HG03108 (cell line): ENCODE measurements at regions not wholly inside any gene's neighbourhood (a gene's known extent, or its start where the extent isn't known, plus 50 kb on each side); places are given as distances from the start of the nearest gene placed in this dataset.

Experiments used
- ATAC-seq: cut with Tn5 transposase; IDR thresholded peaks from one replicate; pipeline ENCODE4 v1.9.1; 2021; ENCODE audit warnings: moderate library complexity; ENCODE audit not compliant: unreplicated experiment

GRCh38 chr6:149211046-149211571 is 106.4 kb upstream of the TAB2 start:
- peak; percentile 53 for ATAC-seq

- ATAC-seq = no peak
Observed at GRCh38 chr6:149212206-149212605, 105.3 kb upstream of the TAB2 start.

GRCh38 chr6:149212892-149213801 is 104.4 kb upstream of the TAB2 start:
- ATAC-seq = no peak

GRCh38 chr6:149213829-149214228 is 103.7 kb upstream of the TAB2 start:
- no peak for ATAC-seq

DNA sequence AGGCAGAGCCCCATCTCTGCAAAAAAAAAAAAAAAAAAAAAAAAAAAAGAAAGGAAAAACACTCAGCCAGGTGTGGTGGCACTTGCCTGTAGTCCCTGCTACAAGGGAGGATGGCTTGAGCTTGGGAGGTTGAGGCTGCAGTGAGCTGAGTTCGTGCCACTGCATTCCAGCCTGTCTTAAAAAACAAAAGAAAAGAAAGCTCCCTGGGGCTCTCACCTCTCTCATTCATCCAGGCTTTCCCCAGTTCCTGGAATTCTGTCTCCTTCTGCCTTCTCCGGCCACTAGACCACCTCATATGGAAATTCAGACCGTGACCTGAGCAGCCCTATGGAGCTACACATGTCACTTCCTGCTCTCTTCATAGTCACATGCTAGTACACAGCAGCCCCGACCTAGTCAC is 101.1 kb upstream of the TAB2 start:
- no peak for ATAC-seq

GRCh38 chr6:149217466-149217888 is 100.0 kb upstream of the TAB2 start:
- ATAC-seq = peak; percentile 73

DNA sequence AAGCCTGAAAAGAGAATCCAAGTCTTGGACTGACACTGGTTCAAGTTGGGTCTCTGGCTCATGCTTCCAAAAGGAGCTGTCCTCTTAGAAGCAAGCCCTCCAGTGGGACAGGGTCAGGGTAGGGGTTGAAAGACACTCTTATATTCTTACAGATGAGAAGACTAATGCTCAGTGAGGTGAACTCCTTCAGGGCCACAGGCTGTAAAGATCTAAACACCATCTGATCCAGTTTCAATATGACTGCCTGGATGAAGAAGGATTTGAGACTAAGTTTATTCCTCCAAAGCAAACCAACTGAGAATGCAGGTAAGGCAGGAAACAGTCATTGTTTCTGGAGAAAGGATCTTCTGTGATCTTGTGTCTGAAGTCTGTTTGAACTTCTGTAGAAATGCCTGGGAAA is 99.0 kb upstream of the TAB2 start:
- no peak for ATAC-seq

GRCh38 chr6:149218915-149219314 is 98.6 kb upstream of the TAB2 start:
- no peak for ATAC-seq

- ATAC-seq = no peak
Observed at GRCh38 chr6:149220882-149221773, 96.4 kb upstream of the TAB2 start.

DNA sequence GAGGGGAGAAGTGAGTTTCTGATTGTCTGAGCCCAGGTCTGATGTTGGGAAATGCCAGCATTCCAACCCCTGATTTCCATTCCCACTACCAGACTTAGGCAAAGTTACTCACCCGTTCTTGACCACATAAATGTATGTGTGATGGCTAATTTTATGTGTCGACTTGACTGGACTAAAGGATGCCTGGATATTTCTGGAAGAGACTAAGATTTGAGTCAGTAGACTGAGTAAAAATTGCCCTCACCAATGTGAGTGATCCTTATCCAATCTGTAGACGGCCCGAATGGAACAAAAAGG is 95.8 kb upstream of the TAB2 start:
- ATAC-seq = no peak

DNA sequence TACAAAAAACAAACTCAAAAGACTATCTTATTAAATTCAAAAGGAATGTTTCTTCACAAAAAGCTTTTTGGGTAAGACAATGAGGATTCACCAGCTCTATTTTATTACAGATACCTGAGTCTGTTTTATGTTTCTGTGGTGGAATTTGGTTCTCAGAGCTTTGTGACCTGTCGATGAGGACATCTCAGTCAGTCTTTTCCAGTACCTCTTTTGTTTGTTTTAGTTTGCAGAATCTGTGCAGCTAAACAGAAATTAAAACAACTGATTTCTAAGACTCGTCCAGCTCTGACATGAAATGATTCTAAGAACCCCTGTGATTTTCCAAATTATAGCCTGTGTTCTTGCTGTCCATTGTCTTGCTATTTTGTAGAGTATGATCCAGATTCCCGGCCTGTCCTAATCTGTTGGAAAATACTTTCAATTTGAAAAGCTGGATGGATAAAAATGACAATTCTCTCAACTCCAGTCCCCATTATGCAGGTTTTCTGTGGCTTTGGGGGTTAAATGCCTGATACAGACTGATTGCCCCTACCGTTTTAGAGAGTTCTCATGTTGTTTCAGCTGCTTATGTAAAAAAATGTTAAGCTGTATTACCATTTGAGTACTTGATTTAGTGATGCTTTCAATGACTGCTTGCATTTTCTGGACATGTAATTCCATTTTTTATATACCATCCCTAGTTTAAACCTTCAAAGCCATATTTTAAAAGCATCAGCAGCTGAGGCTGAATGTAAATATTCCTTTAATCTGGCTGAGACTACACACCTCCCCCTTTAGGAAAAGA is 94.2 kb upstream of the TAB2 start:
- no peak for ATAC-seq

DNA sequence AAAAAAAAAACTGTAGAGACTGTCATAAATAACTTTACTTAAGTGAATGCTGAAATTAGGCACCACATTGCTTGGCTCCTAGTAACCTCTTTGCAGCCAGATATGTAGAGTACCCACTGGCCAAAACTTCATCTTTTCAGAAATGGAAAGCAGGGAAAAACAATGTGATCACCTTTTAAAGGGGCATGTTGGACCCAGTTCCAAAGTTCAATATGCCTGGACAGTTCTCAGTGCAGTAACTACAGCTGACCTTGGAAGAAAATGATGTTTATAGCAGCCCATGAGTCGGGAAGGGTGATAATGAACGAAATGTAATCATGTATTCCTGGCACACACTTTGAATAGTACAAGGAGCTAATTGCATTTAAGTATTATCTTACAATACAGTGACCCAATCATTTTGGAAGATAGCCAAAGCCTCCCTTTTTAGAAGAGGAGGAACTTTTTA is 93.6 kb upstream of the TAB2 start:
- no peak for ATAC-seq

- ATAC-seq = no peak
Observed at GRCh38 chr6:149224399-149224798, 93.1 kb upstream of the TAB2 start.

GRCh38 chr6:149225370-149225769 is 92.1 kb upstream of the TAB2 start:
- ATAC-seq = no peak

DNA sequence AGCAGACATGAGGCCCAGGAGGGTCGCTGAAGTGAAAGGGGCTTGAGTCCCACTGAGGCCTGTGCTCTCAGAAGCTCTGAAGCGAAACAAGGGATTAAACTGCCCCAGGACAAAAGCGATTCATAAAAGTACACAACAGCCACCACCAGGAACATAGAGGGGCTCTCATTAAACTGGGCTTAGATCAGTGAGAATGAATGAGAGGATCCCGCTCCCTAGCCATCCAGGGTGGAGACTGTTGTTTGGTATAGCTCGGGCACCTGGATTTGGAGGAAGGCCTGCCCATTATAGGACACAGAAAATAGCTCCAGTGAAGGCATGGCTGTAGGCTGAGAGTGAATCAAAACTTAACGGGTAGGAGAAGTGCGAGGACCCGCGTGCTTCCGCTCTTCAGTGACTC is 91.6 kb upstream of the TAB2 start:
- ATAC-seq = no peak

DNA sequence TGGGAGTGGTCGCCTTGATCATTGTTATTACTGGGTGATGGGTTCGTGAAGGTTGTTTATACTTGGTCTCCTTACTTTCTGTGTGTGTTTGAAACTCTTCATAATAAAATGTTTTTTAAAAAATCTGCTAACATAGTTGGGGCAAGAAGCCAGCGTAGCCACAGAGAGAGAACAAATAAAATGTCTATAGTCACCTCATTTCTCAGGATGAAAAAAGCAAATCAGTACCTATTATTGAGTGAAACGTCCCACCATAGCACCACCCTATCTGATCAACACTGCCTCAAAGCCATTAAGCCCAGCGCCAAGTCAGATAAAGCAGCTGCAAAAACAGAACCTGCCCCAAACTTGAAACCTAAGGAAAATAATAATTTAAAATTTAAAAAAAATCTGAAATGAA is 89.7 kb upstream of the TAB2 start:
- ATAC-seq = no peak

GRCh38 chr6:149228311-149228955 is 89.1 kb upstream of the TAB2 start:
- ATAC-seq = no peak

- ATAC-seq = no peak
Observed at GRCh38 chr6:149229096-149229495, 88.4 kb upstream of the TAB2 start.

- peak; percentile 38 for ATAC-seq
Observed at GRCh38 chr6:149230712-149231460, 86.6 kb upstream of the TAB2 start.

DNA sequence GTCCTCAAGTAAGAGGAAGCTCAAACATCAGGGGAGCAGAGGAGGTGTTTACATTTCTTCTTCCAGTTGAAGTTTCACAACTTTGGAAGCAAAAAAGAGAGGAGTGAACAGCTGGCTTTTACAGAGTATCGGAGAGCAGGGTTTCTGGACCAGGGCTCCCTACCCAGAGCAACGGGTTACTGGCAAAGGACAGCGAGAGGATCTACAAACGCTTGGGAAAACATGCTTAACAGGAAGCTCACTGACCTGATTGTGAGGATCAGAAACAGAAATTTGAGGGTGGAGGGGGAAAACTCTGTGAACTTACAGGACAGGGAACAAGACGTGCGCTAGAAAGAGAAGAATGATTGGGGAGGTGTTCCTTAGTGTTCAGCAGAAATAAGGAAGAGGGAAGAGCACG is 85.7 kb upstream of the TAB2 start:
- no peak for ATAC-seq
